RCC 7860 (cell line): ENCODE measurements at regions not wholly inside any gene's neighbourhood (a gene's known extent, or its start where the extent isn't known, plus 50 kb on each side); places are given as distances from the start of the nearest gene placed in this dataset.

Source experiments
- DNase-seq: peaks from one replicate; pipeline ENCODE4 v3.0.0-alpha.2; 2015; ENCODE audit warnings: low spot score
- FAIRE-seq: peaks from 2 replicates; lab custom pipeline; 2012; peaks lifted over from hg19 to GRCh38; lab: Jason Lieb, UNC

GRCh38 chr7:16174253-16174652 is 247.1 kb downstream of the CRPPA start:
- DNase-seq (no peak), FAIRE-seq (no peak)

- DNase-seq (no peak), FAIRE-seq (no peak)
These were observed 249.0 kb downstream of the CRPPA start for GRCh38 chr7:16172366-16172765.

GRCh38 chr7:16171928-16172327 is 249.4 kb downstream of the CRPPA start:
- no peak for DNase-seq
- FAIRE-seq, result no peak

- DNase-seq (no peak), FAIRE-seq (no peak)
These were observed 250.7 kb downstream of the CRPPA start for GRCh38 chr7:16170671-16171070.

- DNase-seq (no peak), FAIRE-seq (no peak)
These were observed 251.8 kb downstream of the CRPPA start for GRCh38 chr7:16169537-16169936.

- FAIRE-seq, result no peak
- no peak for DNase-seq
These were observed 253.8 kb downstream of the CRPPA start for GRCh38 chr7:16167526-16167925.

- DNase-seq (no peak), FAIRE-seq (no peak)
These were observed 277.0 kb downstream of the CRPPA start for GRCh38 chr7:16144361-16144760.

- no peak for FAIRE-seq
- DNase-seq, result no peak
These were observed 283.4 kb downstream of the CRPPA start for GRCh38 chr7:16137944-16138343.

GRCh38 chr7:16136896-16137295 is 284.4 kb downstream of the CRPPA start:
- FAIRE-seq, result no peak
- DNase-seq, result no peak

GRCh38 chr7:16135658-16136057 is 285.7 kb downstream of the CRPPA start:
- DNase-seq (no peak), FAIRE-seq (no peak)

- DNase-seq (no peak), FAIRE-seq (no peak)
These were observed 290.9 kb downstream of the CRPPA start for GRCh38 chr7:16130111-16131110.

GRCh38 chr7:16129431-16130110 is 291.8 kb downstream of the CRPPA start:
- no peak for FAIRE-seq

GRCh38 chr7:16123117-16123770 is 298.1 kb downstream of the CRPPA start:
- DNase-seq (no peak), FAIRE-seq (no peak)

More at GRCh38 chr7:16129431-16130110, 291.8 kb downstream of the CRPPA start:
- DNase-seq, result no peak

GRCh38 chr7:16121876-16122390 is 299.4 kb downstream of the CRPPA start:
- DNase-seq (no peak), FAIRE-seq (no peak)

- no peak for DNase-seq
- no peak for FAIRE-seq
These were observed 306.0 kb downstream of the CRPPA start for GRCh38 chr7:16115374-16115773.

- FAIRE-seq (peak; percentile 63), DNase-seq (peak; percentile 35)
These were observed 306.7 kb downstream of the CRPPA start for GRCh38 chr7:16114633-16115032.

- no peak for DNase-seq
- no peak for FAIRE-seq
These were observed 307.3 kb downstream of the CRPPA start for GRCh38 chr7:16114071-16114470.

GRCh38 chr7:16113058-16113457 is 308.3 kb downstream of the CRPPA start:
- no peak for DNase-seq
- FAIRE-seq, result no peak

GRCh38 chr7:16106869-16107268 is 314.5 kb downstream of the CRPPA start:
- FAIRE-seq, result no peak
- no peak for DNase-seq

- DNase-seq (no peak), FAIRE-seq (no peak)
These were observed 315.0 kb downstream of the CRPPA start for GRCh38 chr7:16106300-16106699.

- no peak for FAIRE-seq
- no peak for DNase-seq
These were observed 322.0 kb downstream of the CRPPA start for GRCh38 chr7:16099302-16099849.
